Mesendoderm (in vitro differentiated cells): ENCODE measurements at regions not wholly inside any gene's neighbourhood (a gene's known extent, or its start where the extent isn't known, plus 50 kb on each side); places are given as distances from the start of the nearest gene placed in this dataset.

ENCODE experiments used
- DNase-seq: peaks from one replicate; pipeline ENCODE4 v3.0.0; 2013
- H2AK5ac ChIP-seq: 2 replicates; pipeline ENCODE4 v1.6.1; 2013; ENCODE audit warnings: low read length, inconsistent platforms
- H2BK120ac ChIP-seq: 2 replicates; pipeline ENCODE4 v1.6.1; 2013; ENCODE audit warnings: low read depth, mild to moderate bottlenecking, low read length, moderate library complexity, mixed read lengths
- H2BK15ac ChIP-seq: replicated peaks from 2 replicates; pipeline ENCODE4 v1.6.1; 2013; ENCODE audit warnings: low read depth, mild to moderate bottlenecking, moderate library complexity
- H2BK5ac ChIP-seq: 2 replicates; pipeline ENCODE4 v1.6.1; 2013; ENCODE audit warnings: low read length, inconsistent platforms
- H3K18ac ChIP-seq: 2 replicates; pipeline ENCODE4 v1.6.1; 2013; ENCODE audit warnings: mild to moderate bottlenecking, low read length, mixed read lengths
- H3K23ac ChIP-seq: one replicate; pipeline ENCODE4 v1.6.1; 2013; ENCODE audit warnings: low read length
- H3K27ac ChIP-seq: 2 replicates; pipeline ENCODE4 v1.5.1; 2013; ENCODE audit warnings: low read depth, mild to moderate bottlenecking, inconsistent platforms, low read length, moderate library complexity
- H3K27me3 ChIP-seq: 2 replicates; pipeline ENCODE4 v1.6.1; 2013; ENCODE audit warnings: low read length, control low read depth, mild to moderate bottlenecking, inconsistent platforms; ENCODE audit not compliant: insufficient read depth, poor library complexity
- H3K36me3 ChIP-seq: 2 replicates; pipeline ENCODE4 v1.6.1; 2013; ENCODE audit warnings: low read length, inconsistent platforms; ENCODE audit not compliant: control insufficient read depth, insufficient read depth
- H3K4ac ChIP-seq: one replicate; pipeline ENCODE4 v1.6.1; 2013; ENCODE audit warnings: low read depth, mild to moderate bottlenecking, low read length, moderate library complexity
- H3K4me1 ChIP-seq: 2 replicates; pipeline ENCODE4 v1.6.1; 2013; ENCODE audit warnings: low read depth, low read length, inconsistent platforms; ENCODE audit not compliant: control insufficient read depth
- H3K4me2 ChIP-seq: 2 replicates; pipeline ENCODE4 v1.6.1; 2013; ENCODE audit warnings: low read length
- H3K4me3 ChIP-seq: 2 replicates; pipeline ENCODE4 v1.5.1; 2013; ENCODE audit warnings: mild to moderate bottlenecking, low read length
- H3K56ac ChIP-seq: one replicate; pipeline ENCODE4 v1.6.1; 2013; ENCODE audit warnings: low read length
- H3K79me1 ChIP-seq: 2 replicates; pipeline ENCODE4 v1.6.1; 2013; ENCODE audit warnings: low read length, inconsistent platforms
- H3K79me2 ChIP-seq: 2 replicates; pipeline ENCODE4 v1.6.1; 2013; ENCODE audit warnings: mild to moderate bottlenecking, low read length; ENCODE audit not compliant: control insufficient read depth, insufficient read depth
- H3K9ac ChIP-seq: 2 replicates; pipeline ENCODE4 v1.6.1; 2013; ENCODE audit warnings: low read length, inconsistent platforms
- H4K5ac ChIP-seq: one replicate; pipeline ENCODE4 v1.6.1; 2013; ENCODE audit warnings: low read length
- H4K8ac ChIP-seq: one replicate; pipeline ENCODE4 v1.6.1; 2013; ENCODE audit warnings: low read depth, mild to moderate bottlenecking, control low read depth, low read length, moderate library complexity
- WGBS: extraction: QIAGEN DNeasy Blood & Tissue Kit; methylation state at CpG from one replicate; pipeline ENCODE4 v1.1.7; 2013; ENCODE audit warnings: low lambda C conversion rate, missing lambda C conversion rate; ENCODE audit not compliant: insufficient coverage; ENCODE audit errors: extremely low coverage; 5-methylcytosine and 5-hydroxymethylcytosine counted together

DNA sequence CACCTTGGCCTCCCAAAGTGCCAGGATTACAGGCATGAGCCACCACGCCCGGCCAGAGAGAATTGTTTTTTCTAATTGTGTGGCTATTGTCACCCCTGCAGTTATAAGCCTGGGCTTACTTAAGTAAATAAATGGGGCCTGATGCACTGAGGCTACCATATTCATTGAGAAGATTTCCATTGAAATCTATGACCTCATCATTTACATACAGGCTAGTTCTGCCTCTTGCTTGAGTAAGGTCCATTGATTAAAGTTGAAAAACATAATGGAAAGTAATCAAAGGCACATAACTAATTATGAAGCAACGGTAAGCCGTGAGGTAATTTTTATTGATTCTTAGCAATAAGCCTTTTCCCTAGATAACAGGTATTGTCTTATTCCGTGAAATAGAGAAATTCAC lies 788.9 kb downstream of the ADGRL2 start:
- H2BK5ac ChIP-seq, result no peak overlapping the region
- H3K79me1 ChIP-seq, result no peaks in the 10 kb centered on the region
- no peaks in the 10 kb centered on the region for H3K36me3 ChIP-seq
- H2BK15ac ChIP-seq, result no peak overlapping the region
- H3K4me3 ChIP-seq, result no peak overlapping the region
- DNase-seq, result no peak
- H2AK5ac ChIP-seq, result no peak overlapping the region
- no peak overlapping the region for H2BK120ac ChIP-seq
- H3K27ac ChIP-seq, result no peak overlapping the region
- H3K23ac ChIP-seq, result no peak overlapping the region
- no CpG with 5 or more reads among the region's 5 CpGs for WGBS
- no peak overlapping the region for H3K56ac ChIP-seq
- H3K4me2 ChIP-seq, result no peak overlapping the region
- no peak overlapping the region for H4K8ac ChIP-seq
- H3K79me2 ChIP-seq, result no peaks in the 10 kb centered on the region
- no peak overlapping the region for H4K5ac ChIP-seq
- no peaks in the 10 kb centered on the region for H3K4me1 ChIP-seq
- H3K4ac ChIP-seq, result no peak overlapping the region
- no peak overlapping the region for H3K9ac ChIP-seq
- H3K18ac ChIP-seq, result no peak overlapping the region
- H3K27me3 ChIP-seq, result no peaks in the 10 kb centered on the region

DNA sequence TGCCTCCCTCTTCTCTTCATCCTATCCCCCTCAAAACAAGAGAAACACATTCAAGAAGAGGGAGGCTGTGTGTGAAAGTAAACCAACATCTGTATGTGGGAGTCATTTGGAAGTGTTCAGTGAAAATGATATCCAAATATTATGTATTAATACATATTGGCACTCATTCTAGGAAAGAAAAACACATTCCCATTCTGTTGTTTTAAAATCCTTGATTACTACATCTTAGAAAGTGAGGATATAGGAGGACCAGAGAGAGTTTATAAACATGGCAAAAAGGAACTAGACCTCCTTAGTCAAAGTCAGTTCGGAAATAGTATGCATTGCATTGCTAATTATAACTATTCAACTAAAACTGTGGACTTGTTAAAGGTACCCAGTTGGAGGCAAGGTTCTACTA lies 786.6 kb downstream of the ADGRL2 start:
- Histone ChIP-seq H3K18ac (no peak overlapping the region), H3K79me2 (no peaks in the 10 kb centered on the region), H3K79me1 (no peaks in the 10 kb centered on the region), H3K4me3 (no peak overlapping the region), H3K4me1 (no peaks in the 10 kb centered on the region), H3K4ac (no peak overlapping the region), H3K23ac (no peak overlapping the region), H3K4me2 (no peak overlapping the region), H3K9ac (no peak overlapping the region), H4K8ac (no peak overlapping the region), H2AK5ac (no peak overlapping the region), H3K56ac (no peak overlapping the region), H2BK15ac (no peak overlapping the region), H3K36me3 (no peaks in the 10 kb centered on the region), H3K27me3 (no peaks in the 10 kb centered on the region), H4K5ac (no peak overlapping the region), H3K27ac (no peak overlapping the region), H2BK120ac (no peak overlapping the region), H2BK5ac (no peak overlapping the region)
- DNase-seq, result no peak
- WGBS, result no CpG with 5 or more reads among the region's 1 CpG

DNA sequence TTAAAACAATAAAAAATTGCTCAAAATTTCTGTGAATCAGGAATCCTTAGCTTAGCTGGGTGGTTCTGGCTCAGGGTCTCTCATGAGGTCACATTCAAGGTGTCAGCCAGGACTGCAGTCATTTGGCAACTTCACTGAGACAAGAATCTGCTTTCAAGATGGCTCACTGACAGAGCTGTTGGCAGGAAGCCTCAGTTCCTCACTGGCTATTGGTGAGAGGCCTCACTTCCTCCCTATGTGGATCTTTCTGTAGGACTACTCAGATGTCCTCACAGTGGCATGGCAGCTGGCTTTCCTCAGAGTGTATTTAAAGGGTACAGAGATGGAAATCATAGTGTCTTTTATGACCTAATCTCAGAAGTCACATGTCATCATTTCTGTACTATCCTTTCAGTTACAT lies 785.7 kb downstream of the ADGRL2 start:
- Histone ChIP-seq H3K79me1 (no peaks in the 10 kb centered on the region), H3K18ac (no peak overlapping the region), H3K9ac (no peak overlapping the region), H3K27ac (no peak overlapping the region), H3K23ac (no peak overlapping the region), H4K8ac (no peak overlapping the region), H3K27me3 (no peaks in the 10 kb centered on the region), H3K4me3 (no peak overlapping the region), H3K4me2 (no peak overlapping the region), H3K36me3 (no peaks in the 10 kb centered on the region), H3K4ac (no peak overlapping the region), H3K79me2 (no peaks in the 10 kb centered on the region), H2BK15ac (no peak overlapping the region), H3K56ac (no peak overlapping the region), H4K5ac (no peak overlapping the region), H2AK5ac (no peak overlapping the region), H2BK120ac (no peak overlapping the region), H3K4me1 (no peaks in the 10 kb centered on the region), H2BK5ac (no peak overlapping the region)
- DNase-seq, result no peak

DNA sequence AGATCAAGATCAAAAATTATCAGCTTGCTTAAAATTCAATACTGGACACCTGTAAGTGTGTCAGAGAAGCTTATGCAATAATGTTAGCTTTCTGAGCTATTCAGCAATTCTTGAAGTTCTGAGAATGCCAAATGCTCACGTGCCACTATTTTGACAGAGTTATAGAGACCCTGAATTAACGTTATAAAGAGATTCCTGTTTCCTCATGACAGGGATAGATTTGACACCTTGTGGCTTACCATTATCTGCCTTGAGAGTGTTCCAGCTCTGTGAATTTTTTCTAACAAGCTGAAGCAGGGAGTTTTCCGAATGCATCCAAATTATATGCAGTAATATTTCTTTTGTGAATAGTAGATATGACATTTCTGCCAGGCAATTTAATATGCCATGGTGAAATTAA lies 781.6 kb downstream of the ADGRL2 start:
- Histone ChIP-seq H3K18ac (no peak overlapping the region), H3K4me2 (no peak overlapping the region), H2AK5ac (no peak overlapping the region), H3K4me1 (no peaks in the 10 kb centered on the region), H3K36me3 (no peaks in the 10 kb centered on the region), H2BK5ac (no peak overlapping the region), H4K5ac (no peak overlapping the region), H2BK15ac (no peak overlapping the region), H3K79me1 (no peaks in the 10 kb centered on the region), H3K56ac (no peak overlapping the region), H3K4me3 (no peak overlapping the region), H4K8ac (no peak overlapping the region), H3K23ac (no peak overlapping the region), H2BK120ac (no peak overlapping the region), H3K79me2 (no peaks in the 10 kb centered on the region), H3K4ac (no peak overlapping the region), H3K27me3 (no peaks in the 10 kb centered on the region), H3K9ac (no peak overlapping the region), H3K27ac (no peak overlapping the region)
- no CpG with 5 or more reads among the region's 3 CpGs for WGBS
- no peak for DNase-seq

DNA sequence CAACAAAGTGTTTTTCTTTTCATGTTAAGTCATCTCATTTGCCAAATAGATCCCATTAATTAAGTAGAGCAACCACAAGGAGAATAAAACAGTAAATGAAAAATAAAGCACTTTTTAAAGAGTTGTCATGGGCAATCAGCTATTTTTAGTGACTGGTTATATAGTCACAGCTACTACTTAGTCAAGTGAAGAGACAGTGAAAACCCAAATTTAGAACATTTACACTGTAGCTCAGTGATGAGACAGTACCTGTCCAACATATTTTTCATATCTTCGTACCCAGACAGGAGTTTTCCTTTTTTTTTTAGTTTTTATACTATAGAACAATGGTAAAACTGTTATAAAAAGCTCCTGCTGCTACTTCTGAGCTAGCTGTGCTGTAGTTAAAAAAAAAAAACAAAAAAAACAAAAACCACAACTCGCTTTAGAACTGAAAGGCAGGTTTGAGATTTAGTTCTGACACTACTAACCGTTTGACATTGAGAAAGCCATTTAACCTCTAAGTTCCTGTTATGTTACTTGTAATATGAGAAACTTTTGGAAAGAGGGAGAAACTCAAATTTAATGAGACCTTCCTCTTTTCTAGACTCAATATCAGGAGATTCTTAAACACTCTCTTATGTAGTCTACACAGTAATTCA lies 777.5 kb downstream of the ADGRL2 start:
- Histone ChIP-seq H3K36me3 (no peaks in the 10 kb centered on the region), H3K9ac (no peak overlapping the region), H3K23ac (no peak overlapping the region), H2AK5ac (no peak overlapping the region), H2BK120ac (no peak overlapping the region), H4K8ac (no peak overlapping the region), H4K5ac (no peak overlapping the region), H3K4me1 (no peaks in the 10 kb centered on the region), H3K79me2 (no peaks in the 10 kb centered on the region), H3K27me3 (no peaks in the 10 kb centered on the region), H3K4me3 (no peak overlapping the region), H3K4ac (no peak overlapping the region), H3K56ac (no peak overlapping the region), H3K27ac (no peak overlapping the region), H3K18ac (no peak overlapping the region), H2BK5ac (no peak overlapping the region), H3K4me2 (no peak overlapping the region), H2BK15ac (no peak overlapping the region), H3K79me1 (no peaks in the 10 kb centered on the region)
- no CpG with 5 or more reads among the region's 3 CpGs for WGBS
- DNase-seq, result no peak

DNA sequence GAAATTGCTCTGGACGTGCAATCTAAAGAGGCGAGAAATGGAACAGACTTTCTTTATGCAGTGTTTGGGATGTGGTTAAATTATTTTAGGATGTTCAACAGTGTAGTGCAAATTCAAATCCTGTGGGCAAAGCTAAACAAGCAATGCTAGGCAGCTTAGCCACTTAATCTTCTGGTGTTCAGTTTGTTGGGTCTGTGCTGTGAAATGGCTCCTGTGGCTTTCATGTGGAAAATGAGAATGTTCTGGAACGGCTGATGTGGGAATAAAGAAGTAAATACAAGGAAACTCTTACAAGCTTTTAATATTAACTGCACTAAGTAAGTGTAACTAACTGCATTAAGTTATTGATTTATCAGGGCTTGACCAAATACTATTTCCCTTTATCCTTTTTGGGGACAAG lies 766.6 kb downstream of the ADGRL2 start:
- no peak for DNase-seq
- H2BK5ac ChIP-seq, result no peak overlapping the region
- no peak overlapping the region for H4K5ac ChIP-seq
- no peak overlapping the region for H2BK15ac ChIP-seq
- no peak overlapping the region for H3K18ac ChIP-seq
- H3K4me1 ChIP-seq, result no peaks in the 10 kb centered on the region
- H3K4ac ChIP-seq, result no peak overlapping the region
- no peaks in the 10 kb centered on the region for H3K79me2 ChIP-seq
- no peak overlapping the region for H3K27ac ChIP-seq
- no peak overlapping the region for H2AK5ac ChIP-seq
- no peak overlapping the region for H3K56ac ChIP-seq
- WGBS, result no CpG with 5 or more reads among the region's 3 CpGs
- H4K8ac ChIP-seq, result no peak overlapping the region
- no peak overlapping the region for H3K9ac ChIP-seq
- H3K23ac ChIP-seq, result no peak overlapping the region
- H3K36me3 ChIP-seq, result no peaks in the 10 kb centered on the region
- H3K79me1 ChIP-seq, result no peaks in the 10 kb centered on the region
- H3K4me2 ChIP-seq, result no peak overlapping the region
- no peak overlapping the region for H2BK120ac ChIP-seq
- H3K27me3 ChIP-seq, result no peaks in the 10 kb centered on the region
- H3K4me3 ChIP-seq, result no peak overlapping the region
